ENCODE measurements at regions not wholly inside any gene's neighbourhood (a gene's known extent, or its start where the extent isn't known, plus 50 kb on each side); places are given as distances from the start of the nearest gene placed in this dataset.

DNA sequence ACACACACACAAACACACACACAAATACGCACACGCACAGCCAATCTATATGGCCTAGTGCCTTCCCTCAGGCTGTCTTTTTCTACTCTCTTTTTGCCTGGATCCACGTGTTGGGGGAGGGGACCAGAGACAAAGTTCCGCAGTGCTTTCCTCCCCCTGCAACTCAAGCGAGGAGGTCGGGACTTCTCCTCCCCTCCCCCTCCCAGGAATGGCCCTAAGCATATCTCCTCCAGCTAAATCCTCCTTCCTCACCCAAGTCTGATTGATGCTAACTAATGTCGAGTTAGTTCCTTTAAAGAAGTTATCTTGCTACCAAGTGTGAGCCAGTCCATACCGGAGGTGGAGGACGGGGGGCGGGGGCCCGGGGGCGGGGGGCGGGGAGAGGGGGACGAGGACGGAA lies 141.2 kb upstream of the ZIC3 start:
- TF ChIP-seq, protein P1, sequence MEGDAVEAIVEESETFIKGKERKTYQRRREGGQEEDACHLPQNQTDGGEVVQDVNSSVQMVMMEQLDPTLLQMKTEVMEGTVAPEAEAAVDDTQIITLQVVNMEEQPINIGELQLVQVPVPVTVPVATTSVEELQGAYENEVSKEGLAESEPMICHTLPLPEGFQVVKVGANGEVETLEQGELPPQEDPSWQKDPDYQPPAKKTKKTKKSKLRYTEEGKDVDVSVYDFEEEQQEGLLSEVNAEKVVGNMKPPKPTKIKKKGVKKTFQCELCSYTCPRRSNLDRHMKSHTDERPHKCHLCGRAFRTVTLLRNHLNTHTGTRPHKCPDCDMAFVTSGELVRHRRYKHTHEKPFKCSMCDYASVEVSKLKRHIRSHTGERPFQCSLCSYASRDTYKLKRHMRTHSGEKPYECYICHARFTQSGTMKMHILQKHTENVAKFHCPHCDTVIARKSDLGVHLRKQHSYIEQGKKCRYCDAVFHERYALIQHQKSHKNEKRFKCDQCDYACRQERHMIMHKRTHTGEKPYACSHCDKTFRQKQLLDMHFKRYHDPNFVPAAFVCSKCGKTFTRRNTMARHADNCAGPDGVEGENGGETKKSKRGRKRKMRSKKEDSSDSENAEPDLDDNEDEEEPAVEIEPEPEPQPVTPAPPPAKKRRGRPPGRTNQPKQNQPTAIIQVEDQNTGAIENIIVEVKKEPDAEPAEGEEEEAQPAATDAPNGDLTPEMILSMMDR (conservative IDR thresholded peaks at IDR 0.05 in 1 of 2, IDR thresholded peaks at IDR 0.05 in 1 of 2; ENCODE audit: low read depth in 1 of 2, low read length in 2 of 2): no peak
- no peak for TF ChIP-seq EZH2 (IDR thresholded peaks at IDR 0.05; ENCODE audit: low read length, missing control alignments)
